ENCODE measurements at regions not wholly inside any gene's neighbourhood (a gene's known extent, or its start where the extent isn't known, plus 50 kb on each side); places are given as distances from the start of the nearest gene placed in this dataset.
"Not testable (repeated sequence)": the region's sequence is repeated elsewhere in the genome, so short reads cannot be mapped to it uniquely, and the experiment has no call there.

DNA sequence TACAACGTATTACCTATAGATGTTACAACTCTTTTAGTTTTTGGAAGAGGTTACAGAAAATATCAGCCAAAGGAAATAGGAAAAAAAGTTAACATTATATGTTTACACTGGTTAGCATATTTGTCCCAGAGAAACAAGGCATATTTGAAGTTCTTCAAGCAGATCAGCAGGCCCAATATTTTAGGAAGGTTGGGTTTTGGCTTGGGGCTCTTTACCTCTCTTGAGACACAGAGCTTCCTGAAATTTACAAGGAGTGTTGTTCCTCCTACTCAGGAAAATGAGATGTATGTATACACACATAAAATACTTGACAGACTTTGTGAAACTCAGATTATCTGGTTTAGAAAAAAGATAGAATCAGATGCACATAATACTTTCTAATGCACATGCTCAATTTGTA, 323.6 kb downstream of the HGF start:
- no peak for DNase-seq (ENCODE audit: low spot score)
- CTCF ChIA-PET, result interaction anchor here (0.7 kb wide), 1 partner anchor 144 kb away, joined by 7 read pairs; no protein-coding TSS in a partner anchor
- TF ChIP-seq, protein P1, sequence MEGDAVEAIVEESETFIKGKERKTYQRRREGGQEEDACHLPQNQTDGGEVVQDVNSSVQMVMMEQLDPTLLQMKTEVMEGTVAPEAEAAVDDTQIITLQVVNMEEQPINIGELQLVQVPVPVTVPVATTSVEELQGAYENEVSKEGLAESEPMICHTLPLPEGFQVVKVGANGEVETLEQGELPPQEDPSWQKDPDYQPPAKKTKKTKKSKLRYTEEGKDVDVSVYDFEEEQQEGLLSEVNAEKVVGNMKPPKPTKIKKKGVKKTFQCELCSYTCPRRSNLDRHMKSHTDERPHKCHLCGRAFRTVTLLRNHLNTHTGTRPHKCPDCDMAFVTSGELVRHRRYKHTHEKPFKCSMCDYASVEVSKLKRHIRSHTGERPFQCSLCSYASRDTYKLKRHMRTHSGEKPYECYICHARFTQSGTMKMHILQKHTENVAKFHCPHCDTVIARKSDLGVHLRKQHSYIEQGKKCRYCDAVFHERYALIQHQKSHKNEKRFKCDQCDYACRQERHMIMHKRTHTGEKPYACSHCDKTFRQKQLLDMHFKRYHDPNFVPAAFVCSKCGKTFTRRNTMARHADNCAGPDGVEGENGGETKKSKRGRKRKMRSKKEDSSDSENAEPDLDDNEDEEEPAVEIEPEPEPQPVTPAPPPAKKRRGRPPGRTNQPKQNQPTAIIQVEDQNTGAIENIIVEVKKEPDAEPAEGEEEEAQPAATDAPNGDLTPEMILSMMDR (conservative IDR thresholded peaks at IDR 0.05; ENCODE audit: low read depth), result no peak
- no peak overlapping the region for H3K27ac ChIP-seq
- POLR2A ChIA-PET (ENCODE audit: low non-redundant PET), result no interaction called here

DNA sequence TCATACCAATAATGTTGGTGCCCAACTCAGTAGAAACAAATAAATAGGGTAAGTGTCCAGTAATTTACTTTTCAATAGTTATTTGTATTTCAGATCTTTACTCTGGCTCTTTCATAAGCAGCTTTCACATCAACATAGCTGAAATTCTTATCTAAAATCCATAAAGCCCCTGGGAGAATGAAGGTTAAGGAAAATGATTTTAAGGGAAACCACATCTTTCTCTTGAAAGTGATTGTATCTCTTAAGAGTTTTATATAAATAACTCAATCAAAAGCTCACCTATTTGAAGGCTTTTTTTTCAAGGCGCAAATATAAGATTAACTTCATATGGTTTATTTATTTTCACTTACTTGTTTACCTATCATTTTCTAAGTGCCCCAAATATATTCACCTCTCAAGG, 324.4 kb downstream of the HGF start:
- no peak for DNase-seq (ENCODE audit: low spot score)
- TF ChIP-seq, protein P1 (conservative IDR thresholded peaks at IDR 0.05; ENCODE audit: low read depth), result no peak
- CTCF ChIA-PET, result interaction anchor here (0.7 to 1.1 kb wide), 3 partner anchors 25 to 442 kb away, joined by 3 to 7 read pairs (median 4); no protein-coding TSS in a partner anchor
- POLR2A ChIA-PET (ENCODE audit: low non-redundant PET), result no interaction called here
- no peak overlapping the region for H3K27ac ChIP-seq

DNA sequence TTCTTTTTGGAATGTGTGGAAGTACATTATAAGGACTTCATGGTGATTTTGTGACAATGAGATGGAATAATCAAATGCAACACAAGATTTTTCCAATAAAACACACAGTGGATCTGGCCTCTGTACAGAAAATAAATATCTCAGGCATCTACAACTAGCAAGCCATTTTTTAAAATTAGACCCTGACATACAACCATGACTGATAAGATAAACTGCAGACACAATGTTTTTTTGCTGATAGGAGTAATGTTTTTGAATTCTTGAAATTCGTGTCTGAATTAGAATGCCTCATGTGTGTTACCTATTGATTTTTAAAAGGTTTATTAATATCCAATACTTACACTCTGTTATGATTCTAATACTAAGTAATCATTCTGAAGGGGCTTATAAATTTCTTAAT, 328.1 kb downstream of the HGF start:
- H3K27ac ChIP-seq, result no peak overlapping the region
- CTCF ChIA-PET, result interaction anchor here (0.7 kb wide), 1 partner anchor 508 kb away, joined by 3 read pairs; no protein-coding TSS in a partner anchor
- TF ChIP-seq, protein P1 (conservative IDR thresholded peaks at IDR 0.05; ENCODE audit: low read depth), result no peak
- no peak for DNase-seq (ENCODE audit: low spot score)
- POLR2A ChIA-PET (ENCODE audit: low non-redundant PET), result no interaction called here

DNA sequence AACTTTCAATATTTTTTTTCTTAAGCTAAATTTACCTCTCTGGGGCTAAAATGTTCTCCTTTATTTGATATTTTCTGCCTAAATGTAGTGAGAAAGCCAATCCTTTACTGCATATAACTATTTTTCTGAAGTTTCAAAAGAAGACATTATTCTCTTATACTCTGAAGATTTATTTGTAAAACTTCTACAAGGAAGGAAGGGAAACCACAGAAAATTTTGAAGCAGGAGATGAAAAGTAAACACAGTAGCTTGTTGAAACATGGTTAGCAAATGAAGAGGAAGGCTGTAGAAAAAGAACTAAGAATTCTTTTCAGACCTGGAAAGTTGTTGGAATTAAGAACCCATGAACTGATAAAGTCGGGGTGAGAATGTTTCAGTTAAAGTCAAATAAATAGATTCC, 330.3 kb downstream of the HGF start:
- TF ChIP-seq, protein P1 (conservative IDR thresholded peaks at IDR 0.05; ENCODE audit: low read depth), result no peak
- no peak overlapping the region for H3K27ac ChIP-seq
- no peak for DNase-seq (ENCODE audit: low spot score)
- ChIA-PET CTCF (no interaction called here), POLR2A (ENCODE audit: low non-redundant PET) (no interaction called here)

DNA sequence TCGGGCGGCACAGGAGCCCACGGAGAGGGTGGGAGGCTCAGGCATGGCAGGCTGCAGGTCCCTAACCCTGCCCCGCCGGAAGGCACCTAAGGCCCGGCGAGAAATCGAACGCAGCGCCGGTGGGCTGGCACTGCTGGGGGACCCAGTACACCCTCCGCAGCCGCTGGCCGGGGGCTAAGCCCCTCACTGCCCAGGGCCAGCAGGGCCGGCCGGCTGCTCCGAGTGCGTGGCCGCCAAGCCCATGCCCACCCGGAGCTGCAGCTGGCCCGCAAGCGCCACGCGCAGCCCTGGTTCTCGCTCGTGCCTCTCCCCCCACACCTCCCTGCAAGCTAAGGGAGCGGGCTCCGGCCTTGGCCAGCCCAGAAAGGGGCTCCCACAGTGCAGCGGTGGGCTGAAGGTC, 332.7 kb downstream of the HGF start:
- DNase-seq (ENCODE audit: low spot score); H3K27ac ChIP-seq; CTCF ChIA-PET; POLR2A ChIA-PET (ENCODE audit: low non-redundant PET): not testable (repeated sequence)

DNA sequence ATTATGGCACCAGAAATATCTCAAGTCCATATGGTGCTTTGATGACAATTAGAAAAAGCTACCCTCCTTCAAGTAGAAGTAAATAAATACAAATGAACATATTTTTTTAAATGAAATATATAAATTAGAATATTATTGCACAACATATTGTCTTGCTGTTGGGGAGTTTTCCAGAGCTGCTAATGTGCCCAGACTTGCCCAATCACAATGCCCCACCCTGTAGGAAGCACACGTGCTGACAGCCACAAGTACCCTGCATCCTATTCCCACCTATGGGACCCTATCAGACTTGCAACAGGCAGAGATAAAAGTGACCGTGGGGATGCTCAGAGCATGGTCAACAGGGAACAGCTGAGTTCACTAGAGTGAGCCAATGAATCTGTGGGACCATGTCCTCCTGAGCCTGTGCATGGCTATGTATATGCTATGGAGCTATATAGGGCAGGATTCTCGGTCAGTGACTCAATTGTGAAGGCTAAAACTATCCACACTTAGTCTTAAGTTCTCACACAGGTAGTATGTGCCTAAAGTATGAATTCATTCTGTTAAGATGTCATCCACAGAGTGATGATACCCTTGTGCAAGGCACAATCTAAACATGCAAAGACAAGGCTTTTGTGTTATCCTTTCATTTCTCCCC, 336.0 kb downstream of the HGF start:
- TF ChIP-seq, protein P1 (conservative IDR thresholded peaks at IDR 0.05; ENCODE audit: low read depth), result no peak
- H3K27ac ChIP-seq, result no peak overlapping the region
- no peak for DNase-seq (ENCODE audit: low spot score)
- ChIA-PET CTCF (no interaction called here), POLR2A (ENCODE audit: low non-redundant PET) (no interaction called here)

DNA sequence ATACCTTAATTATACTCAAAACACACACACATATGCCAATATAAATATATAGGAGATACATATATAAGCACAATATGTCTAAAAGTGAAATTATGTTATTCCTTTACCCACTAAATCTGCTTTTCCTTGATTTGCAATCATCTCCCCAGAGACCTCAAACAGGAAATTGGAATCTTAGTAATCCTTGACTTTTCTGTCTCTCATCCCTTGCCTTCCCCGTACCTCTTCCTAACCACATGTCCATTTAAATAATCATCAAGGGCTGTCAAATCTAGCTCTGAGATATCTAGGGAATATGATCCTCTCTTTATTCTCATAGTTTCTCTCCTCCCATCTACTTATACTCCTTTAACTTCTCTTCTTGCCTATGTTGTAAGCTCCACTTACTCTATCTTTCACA, 336.6 kb downstream of the HGF start:
- no peak overlapping the region for H3K27ac ChIP-seq
- ChIA-PET CTCF (interaction anchor here (0.7 kb wide), 1 partner anchor 33 kb away, joined by 3 read pairs; no protein-coding TSS in a partner anchor), POLR2A (ENCODE audit: low non-redundant PET) (no interaction called here)
- no peak for DNase-seq (ENCODE audit: low spot score)
- TF ChIP-seq, protein P1 (conservative IDR thresholded peaks at IDR 0.05; ENCODE audit: low read depth), result no peak
